NCI-H1105 treated with DMSO at 0.1 percent for 48 hours (cell line): ENCODE measurements at regions not wholly inside any gene's neighbourhood (a gene's known extent, or its start where the extent isn't known, plus 50 kb on each side); places are given as distances from the start of the nearest gene placed in this dataset.

ENCODE experiments used
- DNase-seq: peaks from one replicate; lab custom pipeline; 2025; lab: John Stamatoyannopoulos, UW

- no peak for DNase-seq
Measured at GRCh38 chr17:36867716-36868341, 69.4 kb upstream of the LHX1 start.

DNA sequence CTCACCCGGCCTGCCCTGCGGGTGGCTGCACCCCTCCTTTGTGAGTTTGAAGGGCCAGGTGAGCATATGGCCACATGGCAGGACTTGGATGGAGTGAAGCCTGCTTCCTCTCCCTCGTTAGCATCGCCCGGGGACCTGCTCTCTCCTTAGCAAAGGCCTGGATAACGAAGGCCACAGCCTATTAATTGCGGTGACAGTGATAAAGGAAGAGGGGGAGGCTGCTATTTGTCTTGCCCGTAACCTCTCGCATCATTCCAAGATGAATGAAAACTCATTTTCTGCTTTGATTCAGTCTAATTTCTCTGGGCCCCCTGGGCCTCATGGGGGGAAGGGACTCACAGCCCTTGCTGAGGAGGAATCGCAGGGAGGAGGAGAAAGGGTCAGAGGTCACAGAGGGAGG lies 68.5 kb upstream of the LHX1 start:
- no peak for DNase-seq

DNA sequence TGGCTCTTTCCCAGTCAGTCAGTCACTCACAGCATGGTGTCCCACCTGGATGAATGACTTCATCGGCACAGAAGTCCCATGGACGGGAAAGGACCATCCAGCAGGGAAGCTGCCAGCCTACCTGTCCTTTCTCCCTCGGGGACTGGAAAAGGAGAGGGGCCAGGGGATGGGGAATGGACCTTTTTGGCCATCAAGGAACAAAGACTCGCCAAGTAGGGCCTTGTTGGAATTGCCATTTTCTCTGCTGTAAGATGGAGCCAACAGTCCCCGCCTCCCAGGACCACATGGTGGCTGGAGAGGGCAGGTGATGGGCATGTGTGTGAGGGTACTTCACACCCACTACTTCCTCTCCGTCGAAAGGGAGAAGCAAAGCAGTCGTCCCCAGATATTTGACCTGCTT lies 67.8 kb upstream of the LHX1 start:
- DNase-seq = no peak

DNA sequence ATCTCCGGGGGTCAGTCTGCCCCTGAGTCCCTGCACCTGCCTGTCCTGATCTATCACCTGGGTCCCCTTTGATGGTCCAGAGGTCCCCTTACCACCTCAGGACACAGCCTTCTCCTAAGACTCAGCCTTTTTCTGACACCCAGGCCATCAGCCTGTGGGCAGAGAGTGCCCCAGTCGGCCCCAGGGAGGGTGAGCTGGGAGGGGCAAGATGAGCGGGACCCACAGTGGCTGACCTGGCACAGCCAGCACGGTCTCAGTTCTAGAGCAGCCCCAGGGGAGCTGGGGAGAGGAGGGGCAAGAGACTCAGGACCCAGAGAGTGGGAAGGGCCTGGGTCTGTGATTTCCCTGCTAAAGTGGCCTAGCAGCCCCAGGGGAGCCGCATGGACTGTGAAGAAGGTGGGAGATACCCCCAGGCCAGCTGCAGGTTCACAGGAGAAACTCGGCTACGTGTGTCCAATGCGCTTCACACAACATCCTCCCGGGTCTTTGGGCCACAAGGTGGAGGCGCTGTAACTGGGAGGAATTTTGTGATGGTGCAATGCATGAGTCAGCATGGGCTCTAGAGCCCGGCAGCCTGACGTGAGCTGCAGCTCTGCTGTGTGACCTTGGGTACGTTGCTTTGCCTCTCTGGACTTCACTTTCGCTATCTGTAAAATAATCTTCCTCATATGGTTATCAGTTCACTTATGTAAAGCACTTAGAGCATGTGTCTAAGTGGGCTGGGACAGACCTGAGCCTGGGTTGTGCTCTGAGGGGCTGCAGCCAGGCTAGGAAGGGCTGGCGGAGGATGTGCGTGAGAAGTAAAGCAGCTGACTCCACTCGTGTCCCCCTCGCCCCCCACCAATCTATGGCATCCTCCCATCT lies 67.2 kb upstream of the LHX1 start:
- no peak for DNase-seq

DNA sequence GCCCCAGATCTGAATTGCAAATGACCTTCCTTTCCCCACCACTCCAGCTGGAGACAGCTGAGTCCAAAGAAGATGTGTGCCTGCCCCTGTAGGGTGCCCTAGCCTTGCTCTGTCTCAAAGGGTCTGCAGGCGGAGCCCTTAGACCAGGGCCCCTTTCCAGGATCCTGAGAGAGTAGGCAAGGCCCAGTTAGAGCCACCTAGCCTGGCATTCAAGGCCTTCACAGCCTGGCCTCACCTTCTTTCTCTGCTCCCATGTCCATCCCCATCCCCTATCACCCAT lies 66.6 kb upstream of the LHX1 start:
- DNase-seq = no peak

DNA sequence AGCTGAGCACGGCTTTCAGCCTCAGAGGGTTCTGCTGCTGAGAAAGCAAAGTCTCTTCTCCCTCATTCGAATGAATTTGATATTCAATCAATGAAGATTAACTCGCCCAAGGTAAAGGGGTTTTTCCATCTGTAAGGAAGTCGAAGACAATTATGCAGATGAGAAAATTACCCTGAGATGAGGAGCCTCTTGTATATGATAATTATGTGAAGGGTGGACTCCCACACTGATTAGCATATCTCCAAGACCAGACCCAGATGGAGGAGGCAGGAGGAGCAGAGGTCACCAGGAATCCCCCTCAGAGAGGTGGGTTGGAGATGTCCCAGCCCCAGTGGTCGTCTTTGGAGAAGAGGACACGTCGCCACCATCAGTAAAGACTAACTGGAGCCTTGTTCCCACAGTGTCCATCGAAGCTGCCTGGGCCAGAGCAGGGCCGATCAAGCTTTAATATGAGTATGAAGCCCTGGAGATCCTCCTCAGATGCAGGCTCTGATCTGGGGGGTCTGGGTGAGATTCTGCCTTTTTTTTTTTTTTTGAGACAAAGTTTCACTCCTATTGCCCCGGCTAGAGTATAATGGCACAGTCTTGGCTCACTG lies 61.5 kb upstream of the LHX1 start:
- DNase-seq = no peak

DNA sequence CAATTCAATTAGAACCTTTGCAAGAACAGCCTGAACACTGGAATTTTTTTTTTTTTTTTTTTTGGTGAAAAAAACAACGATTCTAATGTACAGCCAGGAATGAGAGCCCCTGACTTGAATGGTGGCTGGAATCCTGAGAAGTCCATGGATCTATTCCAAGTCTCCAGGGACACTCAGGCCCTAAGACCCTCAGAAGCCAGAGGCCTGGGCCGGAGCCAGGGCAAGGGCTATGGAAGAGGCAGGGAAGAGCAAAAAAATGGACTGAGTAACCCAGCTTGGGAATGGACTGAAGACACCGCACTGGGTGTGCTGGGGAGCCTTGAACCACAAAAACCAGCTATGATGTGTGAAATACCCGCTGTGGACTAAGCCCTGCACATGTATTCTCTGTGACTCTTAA lies 60.3 kb upstream of the LHX1 start:
- no peak for DNase-seq

DNA sequence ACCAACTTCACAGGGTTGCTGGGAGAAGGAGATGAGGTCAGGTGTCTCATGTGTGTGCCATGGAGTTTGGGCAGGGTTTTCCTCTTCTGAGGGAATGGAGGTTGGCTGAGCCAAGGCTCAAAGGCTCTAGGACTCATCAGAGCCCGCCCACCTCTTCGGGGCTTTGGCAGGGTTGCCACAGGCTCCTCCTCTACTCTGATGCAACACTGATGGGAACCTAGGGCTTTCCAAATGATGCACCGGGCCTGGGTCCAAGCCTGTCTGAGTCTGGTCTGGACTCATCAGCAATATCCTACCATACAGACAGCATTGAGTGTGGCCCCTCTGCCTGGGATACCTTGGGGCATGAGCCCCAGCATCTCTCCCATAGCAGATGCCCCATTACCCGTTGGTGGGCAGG lies 59.5 kb upstream of the LHX1 start:
- no peak for DNase-seq

DNA sequence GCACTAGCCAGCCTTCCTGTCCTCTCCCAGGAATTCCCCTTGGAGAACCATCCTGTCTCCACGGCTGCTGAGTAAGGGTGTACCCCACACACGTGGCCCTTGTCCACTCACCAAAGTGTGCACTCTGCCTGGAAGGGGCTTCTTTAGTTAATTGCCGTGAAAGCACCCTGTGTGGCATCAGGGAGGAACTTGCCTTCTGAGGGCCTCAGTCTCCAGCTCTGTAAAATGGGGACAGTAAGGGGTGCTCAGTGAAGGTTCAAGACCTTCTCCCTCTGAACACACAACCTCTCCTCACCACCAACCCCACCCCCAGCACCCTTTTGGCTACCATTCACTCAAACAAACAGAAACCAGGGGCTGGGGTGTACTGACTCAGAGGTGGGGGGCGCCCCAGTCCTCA lies 59.1 kb upstream of the LHX1 start:
- no peak for DNase-seq

- DNase-seq = no peak
Measured at GRCh38 chr17:36879027-36879426, 58.2 kb upstream of the LHX1 start.

- DNase-seq = no peak
Measured at GRCh38 chr17:36879624-36880131, 57.6 kb upstream of the LHX1 start.

DNA sequence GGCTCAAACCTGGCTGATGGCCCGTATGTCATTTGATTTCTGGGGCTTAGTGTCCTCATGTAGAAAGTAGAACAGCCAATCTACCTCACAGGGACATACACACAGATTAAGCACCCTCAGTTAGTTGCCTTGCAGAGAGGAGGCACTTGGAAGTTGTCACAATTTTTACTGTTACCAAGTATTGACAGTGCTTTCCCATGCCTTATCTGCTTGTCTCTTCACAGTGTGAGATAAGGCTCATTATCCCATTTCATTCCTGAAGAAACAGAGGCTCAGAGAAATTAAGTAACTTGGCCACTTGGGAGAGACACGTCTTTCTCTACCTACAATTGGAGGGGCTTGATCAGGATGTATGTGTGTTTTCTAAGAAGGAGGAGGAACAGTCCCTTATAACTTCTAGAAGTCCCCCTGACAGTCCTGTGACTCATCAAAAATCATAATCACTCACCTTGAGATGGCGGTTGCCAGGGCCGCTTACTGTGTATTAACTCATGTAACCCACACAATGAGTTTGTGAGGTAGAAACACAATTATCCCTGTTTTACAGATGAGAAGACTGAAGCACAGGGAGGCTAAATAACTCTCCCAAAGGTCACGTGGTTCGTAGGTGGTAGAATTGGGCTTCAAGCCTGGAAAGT lies 56.9 kb upstream of the LHX1 start:
- DNase-seq = no peak

DNA sequence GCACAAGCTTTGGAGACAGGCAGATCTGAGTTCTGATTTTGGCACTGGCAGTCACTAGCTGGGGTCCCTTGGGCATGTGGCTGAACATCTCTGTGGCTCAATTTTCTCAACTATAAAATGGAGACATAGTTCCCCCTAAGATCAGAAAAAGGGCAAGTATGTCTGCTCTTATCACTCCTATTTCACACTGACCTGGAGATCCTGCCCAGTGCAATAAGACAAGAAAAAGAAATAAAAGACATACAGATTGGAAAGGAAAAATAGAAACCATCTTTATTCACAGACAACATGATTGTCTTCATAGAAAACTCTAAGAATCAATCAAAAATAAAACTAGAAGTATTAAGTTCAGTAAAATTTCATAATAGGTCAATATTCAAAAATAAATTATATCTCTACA lies 56.0 kb upstream of the LHX1 start:
- no peak for DNase-seq

DNA sequence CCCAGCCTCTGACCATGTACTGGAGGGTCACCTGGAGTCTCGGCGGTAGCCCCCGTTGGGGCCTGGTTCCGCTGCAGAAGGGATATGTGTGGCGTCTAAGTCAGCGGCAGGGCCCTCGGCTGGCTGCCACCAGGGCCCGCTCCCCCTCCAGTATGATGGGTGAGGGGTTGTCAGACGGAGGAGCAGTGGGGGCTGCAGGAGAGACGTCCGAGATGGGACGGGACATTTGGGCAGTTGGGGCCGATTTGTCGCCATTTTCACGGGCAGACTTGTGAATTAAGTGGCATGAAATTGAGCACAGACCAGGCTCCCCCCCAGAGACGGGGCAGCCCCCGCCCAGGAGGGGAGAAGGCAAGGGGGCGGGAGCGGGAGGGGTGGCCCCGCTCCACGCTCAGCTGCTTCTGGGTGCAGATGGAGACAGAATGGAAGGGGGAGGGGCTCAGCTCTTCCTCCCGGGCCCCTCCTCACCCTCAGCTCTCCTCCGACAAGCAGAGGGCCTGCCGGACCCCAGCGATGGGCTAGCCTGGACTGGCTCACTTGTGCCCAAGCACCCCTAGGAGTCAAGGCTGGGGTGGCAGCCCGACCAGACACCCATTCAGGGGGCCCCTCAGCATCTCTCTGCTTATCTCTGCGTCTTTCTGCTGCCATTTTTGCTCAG lies 52.7 kb upstream of the LHX1 start:
- DNase-seq = no peak

DNA sequence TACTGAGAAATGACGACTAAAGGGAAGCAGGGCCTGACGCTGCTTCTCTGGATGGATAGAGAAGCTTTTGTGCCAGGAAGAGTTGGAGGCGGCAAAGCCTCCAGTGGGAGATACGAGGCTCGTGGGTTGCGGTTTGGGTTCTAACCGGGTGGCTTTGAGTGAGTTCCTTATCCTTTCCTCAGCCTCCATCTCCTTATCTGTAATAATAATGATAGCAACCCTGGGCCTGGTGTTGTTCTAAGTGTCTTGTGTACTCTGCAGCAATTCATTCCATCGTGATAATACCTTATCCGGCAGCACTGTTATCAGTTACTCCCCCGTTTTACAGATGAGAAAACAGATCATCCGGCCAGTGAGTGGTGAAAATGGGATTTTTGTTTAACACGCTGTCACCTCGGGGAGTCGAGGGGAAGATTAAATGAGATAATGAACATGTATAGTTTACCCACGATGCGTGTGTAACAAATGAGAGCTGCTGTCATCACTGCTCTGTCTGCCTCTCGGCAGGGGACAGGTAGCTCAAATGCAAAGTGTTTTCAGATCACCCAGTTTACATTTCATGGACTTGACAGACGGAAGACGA lies 52.0 kb upstream of the LHX1 start:
- DNase-seq = no peak

GRCh38 chr17:36885771-36886377 lies 51.4 kb upstream of the LHX1 start:
- DNase-seq = no peak
